ENCODE measurements at regions not wholly inside any gene's neighbourhood (a gene's known extent, or its start where the extent isn't known, plus 50 kb on each side); places are given as distances from the start of the nearest gene placed in this dataset.
"Not testable (repeated sequence)": the region's sequence is repeated elsewhere in the genome, so short reads cannot be mapped to it uniquely, and the experiment has no call there.

- no peak for TF ChIP-seq POLR2A (IDR thresholded peaks at IDR 0.05)
- TF ChIP-seq POLR2AphosphoS5 (IDR thresholded peaks at IDR 0.05) = no peak
- no peak for TF ChIP-seq CTCF (IDR thresholded peaks at IDR 0.05)
- H3K4me3 ChIP-seq = no peak overlapping the region
- no peaks in the 10 kb centered on the region for H3K9me3 ChIP-seq
- WGBS = 96% methylated on average over 3 of the region's 3 CpGs
- DNase-seq (ENCODE audit: low spot score) = no peak
- H3K36me3 ChIP-seq = no peaks in the 10 kb centered on the region
- H3K4me1 ChIP-seq (replicated peaks) = no peaks in the 10 kb centered on the region
- H3K27me3 ChIP-seq (replicated peaks; ENCODE audit: insufficient read depth) = no peaks in the 10 kb centered on the region
- intact Hi-C loops (cut with DNase I) = no loop called here
- no peak overlapping the region for H3K27ac ChIP-seq
These were observed 140.9 kb upstream of the CDIN1 start for GRCh38 chr15:36438499-36438898.

- Histone ChIP-seq H3K27me3 (replicated peaks; ENCODE audit: insufficient read depth) (no peaks in the 10 kb centered on the region), H3K4me1 (replicated peaks) (no peaks in the 10 kb centered on the region), H3K4me3 (no peak overlapping the region), H3K36me3 (no peaks in the 10 kb centered on the region), H3K9me3 (no peaks in the 10 kb centered on the region), H3K27ac (no peak overlapping the region)
- TF ChIP-seq POLR2AphosphoS5 (IDR thresholded peaks at IDR 0.05) (no peak), POLR2A (IDR thresholded peaks at IDR 0.05) (no peak), CTCF (IDR thresholded peaks at IDR 0.05) (no peak)
- DNase-seq (ENCODE audit: low spot score) = no peak
- intact Hi-C loops (cut with DNase I) = no loop called here
- WGBS = 57% methylated on average over 2 of the region's 2 CpGs
These were observed 132.1 kb upstream of the CDIN1 start for GRCh38 chr15:36447373-36447772.

GRCh38 chr15:36448418-36448817 is 131.0 kb upstream of the CDIN1 start:
- no peak for DNase-seq (ENCODE audit: low spot score)
- H3K27me3 ChIP-seq (replicated peaks; ENCODE audit: insufficient read depth) = no peaks in the 10 kb centered on the region
- no peaks in the 10 kb centered on the region for H3K9me3 ChIP-seq
- H3K4me3 ChIP-seq = no peak overlapping the region
- intact Hi-C loops (cut with DNase I) = no loop called here
- no peak for TF ChIP-seq CTCF (IDR thresholded peaks at IDR 0.05)
- TF ChIP-seq POLR2AphosphoS5 (IDR thresholded peaks at IDR 0.05) = no peak
- TF ChIP-seq POLR2A (IDR thresholded peaks at IDR 0.05) = no peak
- no peaks in the 10 kb centered on the region for H3K36me3 ChIP-seq
- H3K4me1 ChIP-seq (replicated peaks) = no peaks in the 10 kb centered on the region
- no peak overlapping the region for H3K27ac ChIP-seq

- H3K9me3 ChIP-seq = no peaks in the 10 kb centered on the region
- TF ChIP-seq POLR2AphosphoS5 (IDR thresholded peaks at IDR 0.05) (no peak), CTCF (IDR thresholded peaks at IDR 0.05) (no peak), POLR2A (IDR thresholded peaks at IDR 0.05) (no peak)
- H3K27me3 ChIP-seq (replicated peaks; ENCODE audit: insufficient read depth) = no peaks in the 10 kb centered on the region
- intact Hi-C loops (cut with DNase I) = no loop called here
- no peak overlapping the region for H3K27ac ChIP-seq
- WGBS = 34% methylated on average over 5 of the region's 5 CpGs
- H3K4me1 ChIP-seq (replicated peaks) = no peaks in the 10 kb centered on the region
- no peaks in the 10 kb centered on the region for H3K36me3 ChIP-seq
- no peak for DNase-seq (ENCODE audit: low spot score)
- H3K4me3 ChIP-seq = no peak overlapping the region
These were observed 130.3 kb upstream of the CDIN1 start for GRCh38 chr15:36449084-36449661.

- Histone ChIP-seq H3K27ac (no peak overlapping the region), H3K4me1 (replicated peaks) (no peaks in the 10 kb centered on the region), H3K27me3 (replicated peaks; ENCODE audit: insufficient read depth) (no peaks in the 10 kb centered on the region), H3K9me3 (no peaks in the 10 kb centered on the region), H3K36me3 (no peaks in the 10 kb centered on the region), H3K4me3 (no peak overlapping the region)
- WGBS = 78% methylated on average over 3 of the region's 3 CpGs
- TF ChIP-seq POLR2AphosphoS5 (IDR thresholded peaks at IDR 0.05) (no peak), CTCF (IDR thresholded peaks at IDR 0.05) (no peak), POLR2A (IDR thresholded peaks at IDR 0.05) (no peak)
- intact Hi-C loops (cut with DNase I) = no loop called here
- DNase-seq (ENCODE audit: low spot score) = no peak
These were observed 129.7 kb upstream of the CDIN1 start for GRCh38 chr15:36449662-36450145.

- DNase-seq (ENCODE audit: low spot score); H3K27ac ChIP-seq; H3K27me3 ChIP-seq (replicated peaks; ENCODE audit: insufficient read depth); H3K36me3 ChIP-seq; H3K9me3 ChIP-seq; H3K4me1 ChIP-seq (replicated peaks); H3K4me3 ChIP-seq; intact Hi-C loops (cut with DNase I): not testable (repeated sequence)
- WGBS = 82% methylated on average over 4 of the region's 4 CpGs
These were observed 125.2 kb upstream of the CDIN1 start for GRCh38 chr15:36454244-36454643.

Measured in prostate gland (tissue), 2 donors.